ENCODE measurements at regions not wholly inside any gene's neighbourhood (a gene's known extent, or its start where the extent isn't known, plus 50 kb on each side); places are given as distances from the start of the nearest gene placed in this dataset.

GRCh38 chr17:77279448-77280303, 138.9 kb downstream of the SEC14L1 start:
- peak; percentile 86 for DNase-seq (ENCODE audit: low spot score)
- TF ChIP-seq PREB (CRISPR knock-in tag; IDR thresholded peaks at IDR 0.05) (no peak), ZNF235 (CRISPR knock-in tag; IDR thresholded peaks at IDR 0.05; ENCODE audit: borderline replicate concordance) (no peak), CREB1 (IDR thresholded peaks at IDR 0.05) (peak; percentile 64), CREB1 (CRISPR knock-in tag; IDR thresholded peaks at IDR 0.05) (no peak), PAWR (CRISPR knock-in tag; IDR thresholded peaks at IDR 0.05; ENCODE audit: borderline replicate concordance) (no peak), ZFYVE20 (CRISPR knock-in tag; IDR thresholded peaks at IDR 0.05; ENCODE audit: borderline replicate concordance, low read depth) (no peak), STAG1 (CRISPR knock-in tag; IDR thresholded peaks at IDR 0.05) (peak; percentile 20), ZNF652 (CRISPR knock-in tag; IDR thresholded peaks at IDR 0.05; ENCODE audit: borderline replicate concordance, low read depth) (0 out of 2 replicates have a peak, but pooled peaks have one; percentile 13), ZNF441 (CRISPR knock-in tag; IDR thresholded peaks at IDR 0.05; ENCODE audit: borderline replicate concordance) (no peak), ZKSCAN8 (CRISPR knock-in tag; IDR thresholded peaks at IDR 0.05; ENCODE audit: borderline replicate concordance) (no peak), ZNF761 (CRISPR knock-in tag; conservative IDR thresholded peaks at IDR 0.05) (peak; percentile 69; the same call in 1 of the 2 replicates), ZNF629 (CRISPR knock-in tag; conservative IDR thresholded peaks at IDR 0.05) (peak; percentile 99), TBX2 (CRISPR knock-in tag; IDR thresholded peaks at IDR 0.05; ENCODE audit: borderline replicate concordance) (peak; percentile 66; the same call in 1 of the 2 replicates), ZNF136 (CRISPR knock-in tag; IDR thresholded peaks at IDR 0.05; ENCODE audit: low read depth) (peak; percentile 72), SNRNP70 (IDR thresholded peaks at IDR 0.05; ENCODE audit: low read depth, low read length) (no peak), FOXO1 (CRISPR knock-in tag; IDR thresholded peaks at IDR 0.05) (0 out of 2 replicates have a peak, but pooled peaks have one; percentile 33)
- TF ChIP-seq, protein P1, sequence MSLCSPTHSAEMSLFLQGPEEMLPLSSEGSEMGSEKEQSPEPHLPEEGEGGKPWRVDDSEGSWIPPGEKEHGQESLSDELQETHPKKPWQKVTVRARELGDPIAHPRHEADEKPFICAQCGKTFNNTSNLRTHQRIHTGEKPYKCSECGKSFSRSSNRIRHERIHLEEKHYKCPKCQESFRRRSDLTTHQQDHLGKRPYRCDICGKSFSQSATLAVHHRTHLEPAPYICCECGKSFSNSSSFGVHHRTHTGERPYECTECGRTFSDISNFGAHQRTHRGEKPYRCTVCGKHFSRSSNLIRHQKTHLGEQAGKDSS (CRISPR knock-in tag; IDR thresholded peaks at IDR 0.05; ENCODE audit: borderline replicate concordance, low read depth) = 0 out of 2 replicates have a peak, but pooled peaks have one; percentile 36
- TF ChIP-seq, protein P2, sequence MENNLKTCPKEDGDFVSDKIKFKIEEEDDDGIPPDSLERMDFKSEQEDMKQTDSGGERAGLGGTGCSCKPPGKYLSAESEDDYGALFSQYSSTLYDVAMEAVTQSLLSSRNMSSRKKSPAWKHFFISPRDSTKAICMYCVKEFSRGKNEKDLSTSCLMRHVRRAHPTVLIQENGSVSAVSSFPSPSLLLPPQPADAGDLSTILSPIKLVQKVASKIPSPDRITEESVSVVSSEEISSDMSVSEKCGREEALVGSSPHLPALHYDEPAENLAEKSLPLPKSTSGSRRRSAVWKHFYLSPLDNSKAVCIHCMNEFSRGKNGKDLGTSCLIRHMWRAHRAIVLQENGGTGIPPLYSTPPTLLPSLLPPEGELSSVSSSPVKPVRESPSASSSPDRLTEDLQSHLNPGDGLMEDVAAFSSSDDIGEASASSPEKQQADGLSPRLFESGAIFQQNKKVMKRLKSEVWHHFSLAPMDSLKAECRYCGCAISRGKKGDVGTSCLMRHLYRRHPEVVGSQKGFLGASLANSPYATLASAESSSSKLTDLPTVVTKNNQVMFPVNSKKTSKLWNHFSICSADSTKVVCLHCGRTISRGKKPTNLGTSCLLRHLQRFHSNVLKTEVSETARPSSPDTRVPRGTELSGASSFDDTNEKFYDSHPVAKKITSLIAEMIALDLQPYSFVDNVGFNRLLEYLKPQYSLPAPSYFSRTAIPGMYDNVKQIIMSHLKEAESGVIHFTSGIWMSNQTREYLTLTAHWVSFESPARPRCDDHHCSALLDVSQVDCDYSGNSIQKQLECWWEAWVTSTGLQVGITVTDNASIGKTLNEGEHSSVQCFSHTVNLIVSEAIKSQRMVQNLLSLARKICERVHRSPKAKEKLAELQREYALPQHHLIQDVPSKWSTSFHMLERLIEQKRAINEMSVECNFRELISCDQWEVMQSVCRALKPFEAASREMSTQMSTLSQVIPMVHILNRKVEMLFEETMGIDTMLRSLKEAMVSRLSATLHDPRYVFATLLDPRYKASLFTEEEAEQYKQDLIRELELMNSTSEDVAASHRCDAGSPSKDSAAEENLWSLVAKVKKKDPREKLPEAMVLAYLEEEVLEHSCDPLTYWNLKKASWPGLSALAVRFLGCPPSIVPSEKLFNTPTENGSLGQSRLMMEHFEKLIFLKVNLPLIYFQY (CRISPR knock-in tag; IDR thresholded peaks at IDR 0.05; ENCODE audit: borderline replicate concordance) = peak; percentile 89; the same call in 1 of the 2 replicates

More at GRCh38 chr17:77279448-77280303, 138.9 kb downstream of the SEC14L1 start:
- Histone ChIP-seq H4K20me1 (ENCODE audit: insufficient read depth, low read length) (no peaks in the 10 kb centered on the region), H3K79me2 (ENCODE audit: insufficient read depth, low read length) (peaks cover 33% of the 10 kb centered on the region), H3K27me3 (ENCODE audit: control insufficient read depth in 1 of 2, insufficient read depth in 2 of 2, low read length in 2 of 2) (no peaks in the 10 kb centered on the region; a peak in 1 of 5 replicates), H3K4me3 (replicated peaks in 1 of 3; ENCODE audit: insufficient read depth in 1 of 3, low read depth in 2 of 3, low read length in 3 of 3) (peak overlapping the region; percentile 53 to 70 (median 64)), H3K9ac (ENCODE audit: insufficient read depth, low read depth, low read length) (peak overlapping the region; percentile 41), H3K4me1 (ENCODE audit: insufficient read depth, low read length) (peaks cover 33% of the 10 kb centered on the region), H3K4me2 (ENCODE audit: low read depth, low read length) (peak overlapping the region; percentile 92), H3K27ac (ENCODE audit: extremely low read length, insufficient read depth, low read length) (peak overlapping the region; percentile 4), H3K36me3 (replicated peaks in 1 of 2; ENCODE audit: control insufficient read depth in 1 of 2, insufficient read depth in 2 of 2, low read length in 2 of 2) (peaks cover 0 to 7% of the 10 kb centered on the region in 2 experiments; a peak in 2 of 5 replicates), H3K9me3 (ENCODE audit: low read length) (no peaks in the 10 kb centered on the region), H2AFZ (ENCODE audit: low read length) (no peak overlapping the region)
- ChIA-PET POLR2A (interaction anchor here (0.6 to 12.7 kb wide), 14 partner anchors 9 to 180 kb away, joined by 3 to 335 read pairs (median 4); no protein-coding TSS in a partner anchor), CTCF (ENCODE audit: low intra/inter-chr PET ratio, low total read pairs) (no interaction called here)
- in situ Hi-C loops (cut with HindIII; ENCODE audit: extremely low pct_ligation_motif_present, low pct_unique_long_range_greater_than_20kb) = loop anchor here (10.0 kb wide), 1 partner anchor 95 kb away; no protein-coding TSS in a partner anchor
- WGBS (ENCODE audit: low lambda C conversion rate) = 14% methylated on average over 19 of the region's 20 CpGs
- intact Hi-C loops (cut with micrococcal nuclease; ENCODE audit: unreplicated experiment) = no loop called here
- FAIRE-seq (peak; percentile 97), ATAC-seq (peak; percentile 80)
- no TSS peak for BruUV-seq (replicated peaks)

Measured in HepG2 (cell line).